Endothelial cell of umbilical vein (primary cell): ENCODE measurements at regions not wholly inside any gene's neighbourhood (a gene's known extent, or its start where the extent isn't known, plus 50 kb on each side); places are given as distances from the start of the nearest gene placed in this dataset.

Experiments
- BruUV-seq: library from RNA; stranded (reverse); fragments of 400-500 nt; replicated peaks from 2 replicates; lab custom pipeline; 2021; lab: Mats Ljungman, UMichigan
- CTCF ChIA-PET: fragments of 300-600, 350-600 bp; sonication (Branson Sonifier 250); formaldehyde crosslinking; loops from one replicate; lab custom pipeline; 2021; ENCODE audit warnings: antibody characterized with exemption, inconsistent platforms; lab: Charles Lee
- POLR2A ChIA-PET: fragments of 300-600, 350-600 bp; sonication (Branson Sonifier 250); formaldehyde crosslinking; loops from one replicate; lab custom pipeline; 2021; ENCODE audit warnings: antibody characterized with exemption, inconsistent platforms; lab: Charles Lee
- DNase-seq: peaks from one replicate; pipeline ENCODE4 v3.0.0-alpha.2; 2011; ENCODE audit warnings: low read depth, low spot score
- FAIRE-seq: peaks from 2 replicates; lab custom pipeline; 2011; peaks lifted over from hg19 to GRCh38; lab: Jason Lieb, UNC
- H2AFZ ChIP-seq: 2 replicates; pipeline ENCODE4 v1.6.0; 2012; ENCODE audit warnings: low read depth, low read length, control low read depth, inconsistent platforms
- H3K27ac ChIP-seq: 2 replicates; pipeline ENCODE4 v1.5.1; 2011; ENCODE audit warnings: low read depth, mild to moderate bottlenecking, control low read depth, low read length, moderate library complexity; ENCODE audit not compliant: insufficient read depth
- H3K27me3 ChIP-seq, 2 experiments: 2 replicates each; pipeline versions ENCODE4 v1.6.0 to v1.6.1; 2011; ENCODE audit warnings: low read length in 2 of 2, mixed read lengths in 1 of 2; ENCODE audit not compliant: control insufficient read depth in 2 of 2, insufficient read depth in 2 of 2
- H3K36me3 ChIP-seq, 2 experiments: 2 replicates in 1 of 2; 3 replicates in 1 of 2; pipeline ENCODE4 v1.5.1; 2011; ENCODE audit warnings: low read length in 2 of 2, mild to moderate bottlenecking in 1 of 2, moderate library complexity in 1 of 2; ENCODE audit not compliant: control insufficient read depth in 2 of 2, insufficient read depth in 2 of 2; ENCODE audit errors: extremely low read depth in 1 of 2
- H3K4me1 ChIP-seq: 3 replicates; pipeline ENCODE4 v1.5.1; 2011; ENCODE audit warnings: mild to moderate bottlenecking, low read length; ENCODE audit not compliant: control insufficient read depth, insufficient read depth; ENCODE audit errors: extremely low read depth
- H3K4me2 ChIP-seq: 2 replicates; pipeline ENCODE4 v1.6.1; 2011; ENCODE audit warnings: low read length, control low read depth, mixed read lengths; ENCODE audit not compliant: insufficient read depth
- H3K4me3 ChIP-seq, 3 experiments: fragments of 200-600 bp in 1 of 3; sonication (generic), shearing (Covaris generic) in 1 of 3; replicated peaks in 1 of 3; 2 replicates each; pipeline ENCODE4 v1.5.1; 2011 to 2016; ENCODE audit warnings: control low read depth in 3 of 3, low read length in 3 of 3, mild to moderate bottlenecking in 2 of 3, inconsistent platforms in 1 of 3, low read depth in 1 of 3, moderate library complexity in 1 of 3; ENCODE audit not compliant: insufficient read depth in 1 of 3
- H3K79me2 ChIP-seq: 2 replicates; pipeline ENCODE4 v1.6.0; 2012; ENCODE audit warnings: low read length, inconsistent platforms; ENCODE audit not compliant: control insufficient read depth, insufficient read depth
- H3K9ac ChIP-seq: replicated peaks from 2 replicates; pipeline ENCODE3; 2011; ENCODE audit warnings: low read length, control low read depth; ENCODE audit not compliant: insufficient read depth; ENCODE audit errors: extremely low read depth
- H3K9me1 ChIP-seq: replicated peaks from 3 replicates; pipeline ENCODE4 v1.6.0; 2011; ENCODE audit warnings: mild to moderate bottlenecking, low read length; ENCODE audit not compliant: control insufficient read depth, insufficient read depth; ENCODE audit errors: extremely low read depth
- H3K9me3 ChIP-seq: replicated peaks from 2 replicates; pipeline ENCODE4 v1.5.1; 2012; ENCODE audit warnings: low read length, inconsistent platforms; ENCODE audit not compliant: control insufficient read depth, insufficient read depth
- H4K20me1 ChIP-seq: replicated peaks from 2 replicates; pipeline ENCODE3; 2011; ENCODE audit warnings: mild to moderate bottlenecking, low read length; ENCODE audit not compliant: control insufficient read depth, insufficient read depth; ENCODE audit errors: extremely low read depth
- CTCF ChIP-seq, 2 donors: IDR thresholded peaks; 1 replicate in 1 of 2; 2 replicates in 1 of 2; pipeline ENCODE4 v1.5.1; 2011; ENCODE audit warnings: low read length in 2 of 2, mild to moderate bottlenecking in 2 of 2, moderate library complexity in 2 of 2, control low read depth in 1 of 2, inconsistent platforms in 1 of 2, low read depth in 1 of 2; ENCODE audit not compliant: insufficient read depth in 1 of 2; ENCODE audit errors: extremely low read depth in 1 of 2
- EZH2 ChIP-seq: IDR thresholded peaks from 2 replicates; pipeline ENCODE4 v1.6.1; 2012; ENCODE audit warnings: borderline replicate concordance, low read depth, mild to moderate bottlenecking, moderate library complexity, low read length, inconsistent platforms; ENCODE audit not compliant: severe bottlenecking
- FOS ChIP-seq: IDR thresholded peaks from 2 replicates; pipeline ENCODE4 v1.6.1; 2011; ENCODE audit warnings: mild to moderate bottlenecking, low read length, moderate library complexity, borderline replicate concordance; ENCODE audit not compliant: insufficient read depth
- GATA2 ChIP-seq: IDR thresholded peaks from 2 replicates; pipeline ENCODE4 v1.7.0; 2011; ENCODE audit warnings: low read depth, mild to moderate bottlenecking, moderate library complexity, mixed read lengths, low read length; ENCODE audit not compliant: insufficient read length, insufficient read depth
- JUN ChIP-seq: IDR thresholded peaks from 2 replicates; pipeline ENCODE4 v1.6.1; 2011; ENCODE audit warnings: borderline replicate concordance, low read depth; ENCODE audit not compliant: insufficient read length, insufficient read depth
- MYC ChIP-seq: IDR thresholded peaks from one replicate; pipeline ENCODE4 v1.6.1; 2011; ENCODE audit warnings: mild to moderate bottlenecking, low read depth, low read length
- POLR2A ChIP-seq: IDR thresholded peaks from 2 replicates; pipeline ENCODE4 v1.6.1; 2012; ENCODE audit warnings: low read depth, mild to moderate bottlenecking, control low read depth, low read length
- POLR2AphosphoS5 ChIP-seq: IDR thresholded peaks from 2 replicates; pipeline ENCODE4 v1.6.1; 2012; ENCODE audit warnings: low read depth, mild to moderate bottlenecking, control low read depth, low read length, moderate library complexity; ENCODE audit not compliant: insufficient read depth
- dilution Hi-C: fragments of 300-500 bp; cut with MboI; formaldehyde crosslinking; loops from one replicate; pipeline ENCODE4 v1.15.0; 2019; ENCODE audit warnings: low sequenced_read_pairs; ENCODE audit not compliant: extremely low pct_ligation_motif_present
- intact Hi-C: fragments of 100-400 bp; cut with micrococcal nuclease; formaldehyde crosslinking; loops from one replicate; pipeline ENCODE4 v1.10.0; 2022
- TF ChIP-seq, protein P1 (sequence below): IDR thresholded peaks from 2 replicates; pipeline ENCODE4 v1.6.1; 2011; ENCODE audit not compliant: insufficient read depth, insufficient read length

DNA sequence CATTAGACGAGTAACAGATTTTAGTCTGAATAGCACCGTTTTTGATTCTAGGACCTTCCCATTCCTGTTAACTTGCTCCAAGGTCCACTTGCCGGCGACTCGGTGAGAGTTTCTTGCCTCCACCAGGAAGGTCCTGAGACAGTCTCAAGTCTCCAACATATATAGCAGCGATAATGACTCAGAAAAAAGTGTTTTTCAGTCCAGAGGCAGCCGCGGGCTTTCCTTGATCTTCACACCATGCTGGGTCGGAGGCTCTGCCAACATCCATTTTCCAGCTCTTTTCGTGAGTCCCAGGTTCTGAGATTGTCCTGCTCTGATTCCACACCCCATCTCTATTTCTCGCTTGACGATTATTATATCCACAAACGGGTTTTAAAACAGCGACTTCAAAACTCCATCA, 170.5 kb downstream of the GPX5 start:
- no peak for FAIRE-seq
- Histone ChIP-seq H3K27me3 (peaks cover 41 to 48% of the 10 kb centered on the region in 2 experiments), H3K79me2 (no peaks in the 10 kb centered on the region), H3K4me1 (peaks cover 2% of the 10 kb centered on the region), H3K36me3 (no peaks in the 10 kb centered on the region), H3K9me1 (no peaks in the 10 kb centered on the region), H3K27ac (no peak overlapping the region), H3K9ac (no peak overlapping the region), H3K4me2 (peak overlapping the region; percentile 63), H2AFZ (no peak overlapping the region), H3K9me3 (no peaks in the 10 kb centered on the region), H3K4me3 (peak overlapping the region in 1 of 3 experiments; percentile 10), H4K20me1 (no peaks in the 10 kb centered on the region)
- intact Hi-C loops, result no loop called here
- no peak for TF ChIP-seq FOS
- TF ChIP-seq, protein P1, sequence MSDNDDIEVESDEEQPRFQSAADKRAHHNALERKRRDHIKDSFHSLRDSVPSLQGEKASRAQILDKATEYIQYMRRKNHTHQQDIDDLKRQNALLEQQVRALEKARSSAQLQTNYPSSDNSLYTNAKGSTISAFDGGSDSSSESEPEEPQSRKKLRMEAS, result no peak
- no peak for TF ChIP-seq GATA2
- no peak for TF ChIP-seq POLR2AphosphoS5
- TF ChIP-seq JUN, result no peak
- no peak for TF ChIP-seq EZH2
- TF ChIP-seq MYC, result no peak
- TF ChIP-seq CTCF (IDR thresholded peaks at IDR 0.05; ENCODE audit: extremely low read depth in 1 of 2, insufficient read depth in 1 of 2, low read depth in 1 of 2, low read length in 2 of 2), result no peak
- no peak for TF ChIP-seq POLR2A
- dilution Hi-C loops, result no loop called here
- ChIA-PET POLR2A (no interaction called here), CTCF (no interaction called here)
- BruUV-seq, result no TSS peak
- DNase-seq, result no peak
